Cardiac muscle cell (in vitro differentiated cells and primary cell): ENCODE measurements at regions not wholly inside any gene's neighbourhood (a gene's known extent, or its start where the extent isn't known, plus 50 kb on each side); places are given as distances from the start of the nearest gene placed in this dataset.
"Not testable (repeated sequence)": the region's sequence is repeated elsewhere in the genome, so short reads cannot be mapped to it uniquely, and the experiment has no call there.

Experiments
- DNase-seq, 2 donors: peaks; one replicate each; pipeline versions ENCODE4 v3.0.0 to v3.0.0-alpha.2; 2010 to 2017; ENCODE audit warnings: low read depth in 1 of 2, low spot score in 1 of 2
- H3K27ac ChIP-seq: fragments of 200-600 bp; sonication (generic); 2 replicates; pipeline ENCODE4 v1.5.1; 2016
- H3K27me3 ChIP-seq: fragments of 200-600 bp; sonication (generic); 2 replicates; pipeline ENCODE4 v1.6.0; 2016; ENCODE audit warnings: control low read depth
- H3K36me3 ChIP-seq: fragments of 200-600 bp; sonication (generic); 2 replicates; pipeline ENCODE4 v1.5.1; 2016; ENCODE audit warnings: control low read depth
- H3K4me1 ChIP-seq: fragments of 200-600 bp; sonication (generic); 2 replicates; pipeline ENCODE4 v1.8.1; 2017; ENCODE audit warnings: low read depth, mild to moderate bottlenecking, mixed run types
- H3K4me3 ChIP-seq: fragments of 200-600 bp; sonication (generic); 2 replicates; pipeline ENCODE4 v1.5.1; 2016; ENCODE audit warnings: mild to moderate bottlenecking
- H3K9me3 ChIP-seq: fragments of 200-600 bp; sonication (generic); 2 replicates; pipeline ENCODE4 v1.5.1; 2017; ENCODE audit warnings: low read depth, mild to moderate bottlenecking, control low read depth
- TF ChIP-seq, protein P1 (sequence below): IDR thresholded peaks from 2 replicates; pipeline ENCODE4 v1.5.1; 2012; ENCODE audit warnings: low read depth, mild to moderate bottlenecking, low read length

GRCh38 chr6:144439016-144439415 is 153.9 kb downstream of the UTRN start:
- no peak for DNase-seq
- H3K36me3 ChIP-seq, result peaks cover 47% of the 10 kb centered on the region
- no peaks in the 10 kb centered on the region for H3K9me3 ChIP-seq

DNA sequence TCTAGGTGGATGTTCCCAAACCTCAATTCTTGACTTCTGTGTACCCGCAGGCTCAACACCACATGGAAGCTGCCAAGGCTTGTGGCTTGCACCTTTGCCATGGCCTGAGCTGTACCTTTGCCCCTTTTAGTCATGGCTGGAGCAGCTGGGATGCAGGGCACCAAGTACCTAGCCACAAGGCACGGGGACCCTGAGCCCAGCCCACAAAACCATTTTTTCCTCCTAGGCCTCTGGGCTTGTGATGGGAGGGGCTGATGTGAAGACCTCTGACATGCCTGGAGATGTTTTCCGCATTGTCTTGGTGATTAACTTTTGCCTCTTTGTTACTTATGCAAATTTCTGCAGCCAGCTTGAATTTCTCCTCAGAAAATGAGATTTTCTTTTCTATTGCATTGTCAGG is 156.7 kb downstream of the UTRN start:
- peaks cover 47% of the 10 kb centered on the region for H3K36me3 ChIP-seq
- not testable (repeated sequence) for H3K9me3 ChIP-seq

More at GRCh38 chr6:144439016-144439415, 153.9 kb downstream of the UTRN start:
- Histone ChIP-seq H3K4me1 (peaks cover 15% of the 10 kb centered on the region), H3K27me3 (no peaks in the 10 kb centered on the region), H3K27ac (no peak overlapping the region), H3K4me3 (no peak overlapping the region)
- TF ChIP-seq, protein P1, sequence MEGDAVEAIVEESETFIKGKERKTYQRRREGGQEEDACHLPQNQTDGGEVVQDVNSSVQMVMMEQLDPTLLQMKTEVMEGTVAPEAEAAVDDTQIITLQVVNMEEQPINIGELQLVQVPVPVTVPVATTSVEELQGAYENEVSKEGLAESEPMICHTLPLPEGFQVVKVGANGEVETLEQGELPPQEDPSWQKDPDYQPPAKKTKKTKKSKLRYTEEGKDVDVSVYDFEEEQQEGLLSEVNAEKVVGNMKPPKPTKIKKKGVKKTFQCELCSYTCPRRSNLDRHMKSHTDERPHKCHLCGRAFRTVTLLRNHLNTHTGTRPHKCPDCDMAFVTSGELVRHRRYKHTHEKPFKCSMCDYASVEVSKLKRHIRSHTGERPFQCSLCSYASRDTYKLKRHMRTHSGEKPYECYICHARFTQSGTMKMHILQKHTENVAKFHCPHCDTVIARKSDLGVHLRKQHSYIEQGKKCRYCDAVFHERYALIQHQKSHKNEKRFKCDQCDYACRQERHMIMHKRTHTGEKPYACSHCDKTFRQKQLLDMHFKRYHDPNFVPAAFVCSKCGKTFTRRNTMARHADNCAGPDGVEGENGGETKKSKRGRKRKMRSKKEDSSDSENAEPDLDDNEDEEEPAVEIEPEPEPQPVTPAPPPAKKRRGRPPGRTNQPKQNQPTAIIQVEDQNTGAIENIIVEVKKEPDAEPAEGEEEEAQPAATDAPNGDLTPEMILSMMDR, result no peak

GRCh38 chr6:144443157-144443556 is 158.0 kb downstream of the UTRN start:
- Histone ChIP-seq H3K9me3 (no peaks in the 10 kb centered on the region), H3K27ac (no peak overlapping the region), H3K4me3 (no peak overlapping the region), H3K4me1 (no peaks in the 10 kb centered on the region), H3K27me3 (no peaks in the 10 kb centered on the region), H3K36me3 (peaks cover 51% of the 10 kb centered on the region)
- no peak for DNase-seq
- TF ChIP-seq, protein P1, result no peak

More for the DNA sequence above, 156.7 kb downstream of the UTRN start:
- not testable (repeated sequence) for H3K27ac ChIP-seq, H3K4me3 ChIP-seq, H3K4me1 ChIP-seq, H3K27me3 ChIP-seq, DNase-seq

DNA sequence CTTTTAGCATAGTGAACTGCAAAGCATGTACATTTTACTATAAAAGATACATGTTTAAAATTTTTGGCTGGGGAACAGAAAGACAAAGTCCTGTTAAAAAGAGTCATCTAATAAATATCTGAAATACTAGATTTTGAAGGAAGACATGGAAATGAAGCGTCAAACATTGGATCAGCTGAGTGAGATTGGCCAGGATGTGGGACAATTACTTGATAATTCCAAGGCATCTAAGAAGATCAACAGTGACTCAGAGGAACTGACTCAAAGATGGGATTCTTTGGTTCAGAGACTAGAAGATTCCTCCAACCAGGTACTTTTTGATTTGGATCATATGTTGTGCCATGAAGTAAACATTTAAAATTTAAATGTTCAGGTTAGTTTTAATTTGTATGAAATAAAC is 162.3 kb downstream of the UTRN start:
- Histone ChIP-seq H3K27me3 (no peaks in the 10 kb centered on the region), H3K9me3 (no peaks in the 10 kb centered on the region), H3K36me3 (peaks cover 31% of the 10 kb centered on the region), H3K4me3 (no peak overlapping the region), H3K27ac (no peak overlapping the region), H3K4me1 (no peaks in the 10 kb centered on the region)
- DNase-seq, result peak in 1 of 2 donors; percentile 16
- TF ChIP-seq, protein P1, result no peak

DNA sequence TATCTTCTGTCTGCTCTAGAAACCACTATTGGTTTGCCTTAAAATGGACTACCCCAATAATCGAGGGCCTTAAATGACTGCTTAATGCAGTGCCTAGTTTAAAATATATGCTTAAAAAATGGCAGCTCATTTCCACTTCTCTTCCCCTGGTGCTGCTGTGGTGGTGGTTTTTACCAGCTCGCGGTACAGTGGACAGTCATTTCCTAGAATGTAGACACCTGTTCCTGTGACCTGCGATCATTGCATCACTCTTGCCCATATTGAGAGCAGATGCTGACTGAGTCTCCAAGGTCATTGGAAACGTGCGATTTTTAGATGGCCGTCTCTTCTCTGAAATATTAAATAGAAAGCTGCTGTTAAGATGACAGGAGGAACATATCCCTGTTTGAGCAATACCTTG is 164.1 kb downstream of the UTRN start:
- no peaks in the 10 kb centered on the region for H3K9me3 ChIP-seq
- TF ChIP-seq, protein P1, result no peak
- no peaks in the 10 kb centered on the region for H3K4me1 ChIP-seq
- H3K36me3 ChIP-seq, result peaks cover 31% of the 10 kb centered on the region
- H3K4me3 ChIP-seq, result no peak overlapping the region
- H3K27ac ChIP-seq, result no peak overlapping the region
- no peaks in the 10 kb centered on the region for H3K27me3 ChIP-seq
- DNase-seq, result no peak

GRCh38 chr6:144449911-144450597 is 164.9 kb downstream of the UTRN start:
- Histone ChIP-seq H3K4me1 (no peaks in the 10 kb centered on the region), H3K9me3 (no peaks in the 10 kb centered on the region), H3K36me3 (peaks cover 31% of the 10 kb centered on the region), H3K27ac (no peak overlapping the region), H3K27me3 (no peaks in the 10 kb centered on the region), H3K4me3 (no peak overlapping the region)
- no peak for DNase-seq
- TF ChIP-seq, protein P1, result no peak
